Neutrophil (primary cell): ENCODE measurements at regions not wholly inside any gene's neighbourhood (a gene's known extent, or its start where the extent isn't known, plus 50 kb on each side); places are given as distances from the start of the nearest gene placed in this dataset.

Experiments used
- H3K27ac ChIP-seq: fragments of 200-600 bp; sonication (generic); 2 replicates; pipeline ENCODE4 v1.5.1; 2016; ENCODE audit warnings: mild to moderate bottlenecking, moderate library complexity
- H3K27me3 ChIP-seq: fragments of 200-600 bp; sonication (generic); 2 replicates; pipeline ENCODE4 v1.6.0; 2016; ENCODE audit warnings: mild to moderate bottlenecking
- H3K36me3 ChIP-seq: fragments of 200-600 bp; sonication (generic); 2 replicates; pipeline ENCODE4 v1.5.1; 2017
- H3K4me1 ChIP-seq, 2 experiments: fragments of 200-600 bp in 1 of 2; sonication (generic) in 1 of 2; 1 replicate in 1 of 2; 2 replicates in 1 of 2; pipeline versions ENCODE4 v1.5.1 to v1.6.1; 2013 to 2016; ENCODE audit warnings: low read depth in 1 of 2, low read length in 1 of 2, mild to moderate bottlenecking in 1 of 2, moderate library complexity in 1 of 2; ENCODE audit not compliant: control insufficient read depth in 1 of 2, insufficient read depth in 1 of 2
- H3K4me3 ChIP-seq, 2 experiments: fragments of 200-600 bp in 1 of 2; sonication (generic) in 1 of 2; 1 replicate in 1 of 2; 2 replicates in 1 of 2; pipeline ENCODE4 v1.5.1; 2013 to 2016; ENCODE audit warnings: low read depth in 1 of 2, low read length in 1 of 2, mild to moderate bottlenecking in 1 of 2, moderate library complexity in 1 of 2
- H3K9me3 ChIP-seq: fragments of 200-600 bp; sonication (generic); 2 replicates; pipeline ENCODE4 v1.5.1; 2016
- TF ChIP-seq, protein P1 (sequence below): fragments of 200-600 bp; sonication (generic); IDR thresholded peaks from 2 replicates; pipeline ENCODE4 v1.5.1; 2016; ENCODE audit warnings: antibody characterized with exemption

DNA sequence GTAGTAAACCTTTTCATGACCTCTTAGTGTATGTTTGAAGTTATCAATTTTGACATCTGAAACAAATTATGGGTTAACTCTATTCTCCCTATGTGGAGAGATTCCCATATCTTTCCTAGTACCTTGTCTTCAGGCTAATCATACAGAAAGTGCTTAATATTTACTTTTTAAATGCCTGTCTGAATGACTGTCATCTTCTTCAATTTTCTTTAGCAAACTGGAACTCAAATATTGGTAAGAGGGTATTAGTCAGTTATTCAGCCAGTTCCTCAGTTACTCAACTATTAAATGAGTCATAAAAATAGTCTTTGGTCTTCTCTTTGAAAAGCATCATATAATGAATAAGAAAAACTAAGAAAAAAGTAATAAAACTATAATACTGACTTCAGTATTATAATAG, 1038.0 kb upstream of the PIK3C3 start:
- H3K36me3 ChIP-seq = no peaks in the 10 kb centered on the region
- H3K27ac ChIP-seq = no peak overlapping the region
- H3K4me3 ChIP-seq = no peak overlapping the region
- H3K27me3 ChIP-seq = no peaks in the 10 kb centered on the region
- H3K9me3 ChIP-seq = no peaks in the 10 kb centered on the region
- TF ChIP-seq, protein P1, sequence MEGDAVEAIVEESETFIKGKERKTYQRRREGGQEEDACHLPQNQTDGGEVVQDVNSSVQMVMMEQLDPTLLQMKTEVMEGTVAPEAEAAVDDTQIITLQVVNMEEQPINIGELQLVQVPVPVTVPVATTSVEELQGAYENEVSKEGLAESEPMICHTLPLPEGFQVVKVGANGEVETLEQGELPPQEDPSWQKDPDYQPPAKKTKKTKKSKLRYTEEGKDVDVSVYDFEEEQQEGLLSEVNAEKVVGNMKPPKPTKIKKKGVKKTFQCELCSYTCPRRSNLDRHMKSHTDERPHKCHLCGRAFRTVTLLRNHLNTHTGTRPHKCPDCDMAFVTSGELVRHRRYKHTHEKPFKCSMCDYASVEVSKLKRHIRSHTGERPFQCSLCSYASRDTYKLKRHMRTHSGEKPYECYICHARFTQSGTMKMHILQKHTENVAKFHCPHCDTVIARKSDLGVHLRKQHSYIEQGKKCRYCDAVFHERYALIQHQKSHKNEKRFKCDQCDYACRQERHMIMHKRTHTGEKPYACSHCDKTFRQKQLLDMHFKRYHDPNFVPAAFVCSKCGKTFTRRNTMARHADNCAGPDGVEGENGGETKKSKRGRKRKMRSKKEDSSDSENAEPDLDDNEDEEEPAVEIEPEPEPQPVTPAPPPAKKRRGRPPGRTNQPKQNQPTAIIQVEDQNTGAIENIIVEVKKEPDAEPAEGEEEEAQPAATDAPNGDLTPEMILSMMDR = no peak
- H3K4me1 ChIP-seq = no peaks in the 10 kb centered on the region

DNA sequence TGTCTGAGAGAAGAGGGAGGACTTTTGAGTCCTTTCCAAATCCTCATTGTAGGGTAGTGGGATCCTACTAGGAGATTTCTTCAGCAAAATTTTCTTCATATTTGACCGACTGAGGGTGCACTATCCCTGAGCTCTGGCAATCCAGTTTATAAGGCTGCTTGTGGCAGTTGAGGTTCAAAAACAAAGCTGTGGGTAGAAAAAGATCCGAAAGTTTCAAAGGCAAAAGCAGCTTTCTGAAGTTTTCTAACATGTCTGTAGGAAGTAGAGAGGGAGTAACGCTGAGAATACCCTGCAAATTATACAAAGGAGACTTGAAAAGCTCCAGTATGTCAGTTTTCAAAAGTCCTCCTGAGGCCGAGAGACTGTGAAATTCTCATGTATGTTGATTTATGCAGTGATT, 1039.3 kb upstream of the PIK3C3 start:
- Histone ChIP-seq H3K4me3 (no peak overlapping the region), H3K27ac (no peak overlapping the region), H3K27me3 (no peaks in the 10 kb centered on the region), H3K9me3 (no peaks in the 10 kb centered on the region), H3K36me3 (no peaks in the 10 kb centered on the region), H3K4me1 (no peaks in the 10 kb centered on the region)
- TF ChIP-seq, protein P1 = no peak

GRCh38 chr18:40911582-40912254, 1043.3 kb upstream of the PIK3C3 start:
- no peaks in the 10 kb centered on the region for H3K9me3 ChIP-seq
- TF ChIP-seq, protein P1 = no peak
- no peaks in the 10 kb centered on the region for H3K4me1 ChIP-seq
- no peak overlapping the region for H3K4me3 ChIP-seq
- no peaks in the 10 kb centered on the region for H3K36me3 ChIP-seq
- H3K27ac ChIP-seq = no peak overlapping the region
- no peaks in the 10 kb centered on the region for H3K27me3 ChIP-seq

GRCh38 chr18:40911041-40911440, 1044.0 kb upstream of the PIK3C3 start:
- H3K4me1 ChIP-seq = no peaks in the 10 kb centered on the region
- H3K36me3 ChIP-seq = no peaks in the 10 kb centered on the region
- no peak overlapping the region for H3K4me3 ChIP-seq
- H3K27ac ChIP-seq = no peak overlapping the region
- TF ChIP-seq, protein P1 = no peak
- no peaks in the 10 kb centered on the region for H3K27me3 ChIP-seq
- H3K9me3 ChIP-seq = no peaks in the 10 kb centered on the region

GRCh38 chr18:40907842-40908241, 1047.2 kb upstream of the PIK3C3 start:
- Histone ChIP-seq H3K4me3 (no peak overlapping the region), H3K36me3 (no peaks in the 10 kb centered on the region), H3K27ac (no peak overlapping the region), H3K4me1 (no peaks in the 10 kb centered on the region), H3K27me3 (no peaks in the 10 kb centered on the region), H3K9me3 (no peaks in the 10 kb centered on the region)
- TF ChIP-seq, protein P1 = no peak
